Tibial nerve (tissue), 4 donors: ENCODE measurements at regions not wholly inside any gene's neighbourhood (a gene's known extent, or its start where the extent isn't known, plus 50 kb on each side); places are given as distances from the start of the nearest gene placed in this dataset.

Experiments
- DNase-seq, 2 donors: peaks; one replicate each; pipeline ENCODE4 v3.0.0-alpha.2; 2019; ENCODE audit warnings: low spot score in 2 of 2
- H3K27ac ChIP-seq, 4 donors: fragments of 200-600 bp; sonication (generic) in 3 of 4; one replicate each; pipeline ENCODE4 v1.5.1; 2017 to 2019; ENCODE audit warnings: mild to moderate bottlenecking in 1 of 4
- H3K27me3 ChIP-seq, 2 donors: fragments of 200-600 bp; sonication (generic) in 1 of 2; one replicate each; pipeline versions ENCODE4 v1.5.1 to v1.6.0; 2017 to 2019
- H3K36me3 ChIP-seq, 3 donors: fragments of 200-600 bp; sonication (generic); one replicate each; pipeline ENCODE4 v1.5.1; 2018 to 2019
- H3K4me1 ChIP-seq, 4 donors: fragments of 200-600 bp; sonication (generic) in 3 of 4; one replicate each; pipeline ENCODE4 v1.5.1; 2017 to 2019
- H3K4me3 ChIP-seq, 4 donors: fragments of 200-600 bp; sonication (generic) in 3 of 4; one replicate each; pipeline ENCODE4 v1.5.1; 2017 to 2019; ENCODE audit warnings: mild to moderate bottlenecking in 1 of 4, moderate library complexity in 1 of 4
- H3K9me3 ChIP-seq, 4 donors: fragments of 200-600 bp; sonication (generic) in 3 of 4; one replicate each; pipeline ENCODE4 v1.5.1; 2017 to 2019
- EP300 ChIP-seq, 2 donors: sonication (generic); formaldehyde crosslinking; IDR thresholded peaks; one replicate each; pipeline ENCODE4 v1.6.1; 2017; ENCODE audit warnings: antibody characterized with exemption in 2 of 2, mild to moderate bottlenecking in 1 of 2
- POLR2A ChIP-seq, 2 donors: fragments of 450-650 bp; IDR thresholded peaks; one replicate each; pipeline ENCODE4 v1.6.1; 2017; ENCODE audit warnings: antibody characterized with exemption in 2 of 2, mild to moderate bottlenecking in 2 of 2, moderate library complexity in 2 of 2
- WGBS, 2 donors: methylation state at CpG; one replicate each; pipeline ENCODE4 v1.1.5; 2018; 5-methylcytosine and 5-hydroxymethylcytosine counted together
- TF ChIP-seq, protein P1 (sequence below), 5 experiments: fragments of 200-600 bp in 3 of 5; fragments of 450-650 bp in 2 of 5; sonication (generic) in 3 of 5; IDR thresholded peaks; one replicate each; pipeline ENCODE4 v1.5.1; 2016 to 2019; ENCODE audit warnings: antibody characterized with exemption in 5 of 5, mild to moderate bottlenecking in 3 of 5, moderate library complexity in 2 of 5

DNA sequence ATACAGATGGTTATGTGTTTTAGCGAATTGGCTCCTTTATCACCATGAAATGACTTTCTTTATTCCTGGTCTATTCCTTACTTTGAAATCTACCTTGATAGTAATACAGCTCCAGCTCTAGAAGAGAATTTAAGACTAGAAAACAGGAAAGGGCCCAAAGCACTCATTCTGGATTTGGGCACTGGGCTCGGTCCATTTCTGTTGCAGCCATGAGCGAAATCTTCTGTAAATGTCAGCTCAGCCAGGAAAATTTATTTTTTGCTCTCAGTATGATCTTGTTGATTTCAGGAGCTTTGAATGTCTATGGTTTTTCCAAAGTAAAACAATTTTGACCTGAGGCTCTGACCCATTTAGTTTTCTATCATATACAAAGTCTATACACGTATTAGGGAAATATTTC is 104.1 kb downstream of the DIRAS2 start:
- DNase-seq: no peak
- H3K27me3 ChIP-seq: no peaks in the 10 kb centered on the region
- no peaks in the 10 kb centered on the region for H3K36me3 ChIP-seq
- TF ChIP-seq POLR2A (IDR thresholded peaks at IDR 0.05) (no peak), EP300 (IDR thresholded peaks at IDR 0.05) (no peak)
- TF ChIP-seq, protein P1, sequence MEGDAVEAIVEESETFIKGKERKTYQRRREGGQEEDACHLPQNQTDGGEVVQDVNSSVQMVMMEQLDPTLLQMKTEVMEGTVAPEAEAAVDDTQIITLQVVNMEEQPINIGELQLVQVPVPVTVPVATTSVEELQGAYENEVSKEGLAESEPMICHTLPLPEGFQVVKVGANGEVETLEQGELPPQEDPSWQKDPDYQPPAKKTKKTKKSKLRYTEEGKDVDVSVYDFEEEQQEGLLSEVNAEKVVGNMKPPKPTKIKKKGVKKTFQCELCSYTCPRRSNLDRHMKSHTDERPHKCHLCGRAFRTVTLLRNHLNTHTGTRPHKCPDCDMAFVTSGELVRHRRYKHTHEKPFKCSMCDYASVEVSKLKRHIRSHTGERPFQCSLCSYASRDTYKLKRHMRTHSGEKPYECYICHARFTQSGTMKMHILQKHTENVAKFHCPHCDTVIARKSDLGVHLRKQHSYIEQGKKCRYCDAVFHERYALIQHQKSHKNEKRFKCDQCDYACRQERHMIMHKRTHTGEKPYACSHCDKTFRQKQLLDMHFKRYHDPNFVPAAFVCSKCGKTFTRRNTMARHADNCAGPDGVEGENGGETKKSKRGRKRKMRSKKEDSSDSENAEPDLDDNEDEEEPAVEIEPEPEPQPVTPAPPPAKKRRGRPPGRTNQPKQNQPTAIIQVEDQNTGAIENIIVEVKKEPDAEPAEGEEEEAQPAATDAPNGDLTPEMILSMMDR (IDR thresholded peaks at IDR 0.05): no peak
- no peaks in the 10 kb centered on the region for H3K9me3 ChIP-seq
- H3K4me1 ChIP-seq: no peaks in the 10 kb centered on the region
- H3K27ac ChIP-seq: no peak overlapping the region
- 71 to 83% methylated on average over 4 of the region's 4 CpGs for WGBS, 2 donors
- no peak overlapping the region for H3K4me3 ChIP-seq

DNA sequence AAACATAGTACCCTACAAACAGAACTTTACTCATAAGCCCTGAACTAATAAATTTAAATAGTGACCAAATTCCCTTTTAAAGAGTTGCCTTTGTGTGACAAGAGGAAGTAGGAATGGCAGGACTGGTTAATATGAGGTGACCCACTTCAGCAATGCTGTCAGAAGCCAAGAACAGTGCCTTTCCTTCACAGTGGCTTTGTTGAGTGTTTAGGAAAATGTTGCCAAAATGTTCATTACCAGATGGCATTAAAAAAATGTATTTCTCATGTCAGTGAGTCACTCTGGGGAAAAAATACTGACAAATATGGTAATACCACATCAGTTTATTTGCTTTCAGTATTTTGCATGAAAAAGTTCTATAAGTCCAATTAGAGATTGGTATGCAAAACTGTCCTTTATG is 103.3 kb downstream of the DIRAS2 start:
- H3K9me3 ChIP-seq: no peaks in the 10 kb centered on the region
- no peaks in the 10 kb centered on the region for H3K36me3 ChIP-seq
- no peak overlapping the region for H3K4me3 ChIP-seq
- DNase-seq: no peak
- no peak for TF ChIP-seq EP300 (IDR thresholded peaks at IDR 0.05)
- TF ChIP-seq, protein P1 (IDR thresholded peaks at IDR 0.05): no peak
- no peak for TF ChIP-seq POLR2A (IDR thresholded peaks at IDR 0.05)
- H3K4me1 ChIP-seq: no peaks in the 10 kb centered on the region
- H3K27me3 ChIP-seq: no peaks in the 10 kb centered on the region
- H3K27ac ChIP-seq: no peak overlapping the region

DNA sequence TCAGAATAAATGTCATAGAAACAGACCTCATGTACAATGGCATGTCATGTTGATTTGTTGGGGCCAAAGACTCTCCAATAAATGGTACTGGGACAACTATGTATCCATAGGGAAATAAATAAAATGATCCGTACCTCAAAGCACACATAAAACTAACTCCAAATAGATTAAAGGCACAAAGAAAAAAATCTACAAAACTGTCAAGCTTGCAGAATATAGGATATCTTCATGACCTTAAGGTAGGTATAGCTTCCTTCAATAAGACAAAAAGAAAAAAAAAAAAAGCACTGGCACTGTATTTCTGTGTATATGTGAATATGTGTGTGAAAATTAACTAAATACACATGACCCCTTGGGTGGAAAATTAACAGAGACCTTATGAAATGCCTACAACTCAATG is 101.9 kb downstream of the DIRAS2 start:
- Histone ChIP-seq H3K36me3 (no peaks in the 10 kb centered on the region), H3K27me3 (no peaks in the 10 kb centered on the region), H3K27ac (no peak overlapping the region), H3K9me3 (no peaks in the 10 kb centered on the region), H3K4me3 (no peak overlapping the region), H3K4me1 (no peaks in the 10 kb centered on the region)
- TF ChIP-seq EP300 (IDR thresholded peaks at IDR 0.05) (no peak), POLR2A (IDR thresholded peaks at IDR 0.05) (no peak)
- TF ChIP-seq, protein P1 (IDR thresholded peaks at IDR 0.05): no peak
- DNase-seq: no peak
- 44 to 91% methylated on average over 1 of the region's 1 CpG for WGBS, 2 donors

DNA sequence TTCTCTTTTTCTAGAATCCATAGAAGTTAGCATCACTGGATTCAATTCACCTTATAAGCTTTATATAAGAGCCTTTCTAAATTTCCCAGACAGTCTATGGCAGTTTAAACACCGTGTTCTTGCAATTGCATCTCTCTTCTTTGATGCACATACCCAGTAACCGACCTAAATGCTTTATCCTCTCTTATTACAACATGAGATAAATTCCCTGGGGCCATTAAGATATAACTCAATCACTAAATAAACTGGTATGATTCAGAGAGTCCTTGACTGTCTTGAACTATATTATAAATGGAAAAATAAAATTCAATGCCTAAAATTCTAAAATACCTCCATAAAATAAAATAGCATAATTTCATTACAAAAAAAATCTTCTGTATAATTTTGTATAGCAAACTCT is 98.1 kb downstream of the DIRAS2 start:
- DNase-seq: no peak
- 64 to 72% methylated on average over 2 of the region's 2 CpGs for WGBS, 2 donors
- Histone ChIP-seq H3K4me1 (no peaks in the 10 kb centered on the region), H3K27me3 (no peaks in the 10 kb centered on the region), H3K36me3 (no peaks in the 10 kb centered on the region), H3K4me3 (no peak overlapping the region), H3K27ac (no peak overlapping the region), H3K9me3 (peaks cover 0 to 15% (median 0%) of the 10 kb centered on the region in 4 donors)
- TF ChIP-seq POLR2A (IDR thresholded peaks at IDR 0.05) (no peak), EP300 (IDR thresholded peaks at IDR 0.05) (no peak)
- TF ChIP-seq, protein P1 (IDR thresholded peaks at IDR 0.05): no peak

DNA sequence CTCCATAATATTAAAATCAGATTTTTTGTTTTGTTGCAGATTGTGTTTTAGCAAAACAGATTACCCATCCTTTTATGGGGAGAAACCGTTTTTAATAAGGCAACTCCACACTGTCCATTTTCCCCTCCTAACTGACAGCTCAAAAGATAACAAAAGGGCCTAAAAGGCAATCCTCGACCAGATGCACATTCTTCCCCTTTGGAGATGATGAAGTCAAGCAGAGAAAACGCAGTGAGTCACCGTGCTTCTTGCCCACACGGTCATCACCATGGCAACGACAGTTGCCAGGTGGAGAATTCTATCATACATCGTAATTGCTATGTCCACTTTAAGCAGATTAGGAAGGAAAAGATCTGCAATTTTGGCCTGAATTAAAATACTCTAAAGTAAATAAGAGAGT is 96.4 kb downstream of the DIRAS2 start:
- DNase-seq: no peak
- Histone ChIP-seq H3K27me3 (no peaks in the 10 kb centered on the region), H3K36me3 (no peaks in the 10 kb centered on the region), H3K9me3 (peaks cover 0 to 20% (median 0%) of the 10 kb centered on the region in 4 donors), H3K27ac (no peak overlapping the region), H3K4me3 (no peak overlapping the region), H3K4me1 (no peaks in the 10 kb centered on the region)
- TF ChIP-seq POLR2A (IDR thresholded peaks at IDR 0.05) (no peak), EP300 (IDR thresholded peaks at IDR 0.05) (no peak)
- TF ChIP-seq, protein P1 (IDR thresholded peaks at IDR 0.05): no peak
- 31 to 39% methylated on average over 7 of the region's 7 CpGs for WGBS, 2 donors
